ENCODE measurements at regions not wholly inside any gene's neighbourhood (a gene's known extent, or its start where the extent isn't known, plus 50 kb on each side); places are given as distances from the start of the nearest gene placed in this dataset.

- TF ChIP-seq SUZ12 (IDR thresholded peaks at IDR 0.05; ENCODE audit: extremely low read depth, insufficient read depth, insufficient read length), result no peak
- TF ChIP-seq YY1 (IDR thresholded peaks at IDR 0.05; ENCODE audit: insufficient read depth, insufficient read length), result no peak
- no peak for TF ChIP-seq ZNF274 (IDR thresholded peaks at IDR 0.05; ENCODE audit: low read depth, low read length)
Measured at GRCh38 chr4:112775801-112776200, 138.9 kb downstream of the LARP7 start.
